Tibial artery (tissue), 4 donors: ENCODE measurements at regions not wholly inside any gene's neighbourhood (a gene's known extent, or its start where the extent isn't known, plus 50 kb on each side); places are given as distances from the start of the nearest gene placed in this dataset.
A peak's percentile ranks its signal among the peaks of the same experiment; 100 is the strongest.
"Not testable (repeated sequence)": the region's sequence is repeated elsewhere in the genome, so short reads cannot be mapped to it uniquely, and the experiment has no call there.

Source experiments
- DNase-seq, 2 donors: peaks; one replicate each; pipeline ENCODE4 v3.0.0-alpha.2; 2019
- H3K27ac ChIP-seq, 2 donors: fragments of 200-600 bp; sonication (generic) in 1 of 2; 1 replicate in 1 of 2; 2 replicates in 1 of 2; pipeline ENCODE4 v1.5.1; 2018 to 2019; ENCODE audit warnings: mild to moderate bottlenecking in 1 of 2
- H3K27me3 ChIP-seq, 2 donors: fragments of 200-600 bp; sonication (generic) in 1 of 2; one replicate each; pipeline versions ENCODE4 v1.5.1 to v1.6.0; 2016 to 2019
- H3K36me3 ChIP-seq, 3 donors: fragments of 200-600 bp; sonication (generic) in 2 of 3; one replicate each; pipeline ENCODE4 v1.5.1; 2016 to 2019; ENCODE audit warnings: mild to moderate bottlenecking in 2 of 3
- H3K4me1 ChIP-seq, 4 donors: fragments of 200-600 bp; sonication (generic) in 2 of 4; 1 replicate in 3 of 4; 2 replicates in 1 of 4; pipeline ENCODE4 v1.5.1; 2016 to 2019
- H3K4me3 ChIP-seq, 2 donors: fragments of 200-600 bp; sonication (generic) in 1 of 2; 1 replicate in 1 of 2; 2 replicates in 1 of 2; pipeline ENCODE4 v1.5.1; 2018 to 2019; ENCODE audit warnings: mild to moderate bottlenecking in 2 of 2
- H3K9me3 ChIP-seq, 3 donors: fragments of 200-600 bp; sonication (generic) in 1 of 3; one replicate each; pipeline ENCODE4 v1.5.1; 2016 to 2019
- CTCF ChIP-seq, 2 experiments: fragments of 200-600 bp in 1 of 2; fragments of 450-650 bp in 1 of 2; IDR thresholded peaks; one replicate each; pipeline ENCODE4 v1.5.1; 2017 to 2019; ENCODE audit warnings: antibody characterized with exemption in 2 of 2, mild to moderate bottlenecking in 1 of 2, moderate library complexity in 1 of 2
- intact Hi-C: fragments of 100-400 bp; cut with DNase I; formaldehyde crosslinking; loops from one replicate; pipeline ENCODE4 v1.15.0; 2023; ENCODE audit warnings: low total_unique reads

DNA sequence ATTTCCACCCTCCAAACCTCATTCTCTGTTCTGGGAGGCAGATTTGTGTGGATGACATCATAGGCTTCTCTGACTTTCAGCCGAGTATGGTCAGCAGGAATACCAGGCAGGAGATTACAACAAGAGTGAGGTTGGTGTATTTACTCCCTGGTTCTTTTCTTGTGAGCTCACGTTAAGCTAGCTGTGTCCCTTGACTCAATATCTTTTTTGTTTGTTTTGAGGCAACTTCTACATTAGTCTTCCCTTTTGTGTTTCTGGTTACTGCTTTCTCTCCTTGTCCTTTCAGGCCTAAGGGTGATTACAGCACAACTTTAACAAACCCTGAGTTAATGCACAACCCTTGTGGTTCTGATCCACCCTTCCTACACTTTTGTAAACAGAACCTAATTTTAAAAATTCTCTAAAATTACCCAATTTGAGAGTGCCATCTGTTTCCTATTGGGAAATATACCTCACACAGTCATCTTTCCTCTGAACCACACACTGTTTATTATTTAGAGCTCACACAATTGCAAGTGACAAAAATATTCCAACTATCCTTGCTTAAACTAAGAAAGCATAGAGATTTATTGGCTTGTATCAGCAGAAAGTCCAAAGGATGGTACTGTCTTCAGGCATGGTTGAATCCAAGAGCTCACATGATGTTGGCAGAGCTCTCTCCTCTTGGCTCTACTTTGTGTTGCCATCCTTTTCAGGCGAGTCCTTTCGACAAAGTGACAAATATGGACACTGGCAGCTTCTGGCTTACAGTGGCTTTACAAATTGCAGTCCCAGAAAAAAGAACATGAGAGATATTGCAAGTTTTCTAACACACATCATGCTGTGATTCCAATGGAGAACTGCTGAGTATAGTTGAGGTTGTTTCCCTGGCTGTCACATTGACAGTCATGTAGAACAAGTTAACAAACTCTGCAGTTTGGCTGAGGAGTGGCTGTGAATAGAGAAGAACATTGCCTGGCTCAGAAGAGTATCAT, 150.5 kb upstream of the DDIT4L start:
- DNase-seq, result no peak
- peaks cover 0 to 12% (median 0%) of the 10 kb centered on the region in 3 donors for H3K9me3 ChIP-seq
- H3K27me3 ChIP-seq, result no peaks in the 10 kb centered on the region
- intact Hi-C loops, result no loop called here
- TF ChIP-seq CTCF (IDR thresholded peaks at IDR 0.05), result no peak
- no peaks in the 10 kb centered on the region for H3K4me1 ChIP-seq
- H3K36me3 ChIP-seq, result no peaks in the 10 kb centered on the region
- H3K4me3 ChIP-seq, result no peak overlapping the region
- no peak overlapping the region for H3K27ac ChIP-seq

DNA sequence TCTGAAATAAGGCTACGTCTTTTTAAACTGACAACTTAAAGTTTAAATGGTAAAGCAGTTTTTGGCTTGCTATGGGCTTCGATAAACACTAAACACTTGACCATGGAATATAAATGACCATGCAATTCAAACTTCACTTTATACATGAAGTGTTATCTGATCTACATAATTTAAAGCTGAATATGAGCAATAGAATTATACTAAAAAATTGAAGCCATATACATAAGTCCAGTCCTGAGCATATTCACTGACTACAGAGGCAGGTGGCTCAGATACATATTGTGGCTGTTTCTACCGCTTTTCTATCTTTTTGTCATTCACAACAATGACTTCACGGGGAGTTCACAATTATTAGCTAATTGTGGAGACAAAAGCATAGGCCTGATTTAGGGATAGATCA, 149.6 kb upstream of the DDIT4L start:
- no peak for TF ChIP-seq CTCF (IDR thresholded peaks at IDR 0.05)
- intact Hi-C loops, result no loop called here
- Histone ChIP-seq H3K36me3 (no peaks in the 10 kb centered on the region), H3K4me3 (no peak overlapping the region), H3K4me1 (no peaks in the 10 kb centered on the region), H3K27me3 (no peaks in the 10 kb centered on the region), H3K27ac (no peak overlapping the region), H3K9me3 (peaks cover 0 to 15% (median 0%) of the 10 kb centered on the region in 3 donors)
- no peak for DNase-seq

GRCh38 chr4:100333491-100333890, 143.2 kb upstream of the DDIT4L start:
- H3K36me3 ChIP-seq, intact Hi-C loops, H3K4me3 ChIP-seq, H3K4me1 ChIP-seq, H3K27ac ChIP-seq, H3K27me3 ChIP-seq, DNase-seq: not testable (repeated sequence)
- peaks cover 0 to 15% (median 6%) of the 10 kb centered on the region in 3 donors for H3K9me3 ChIP-seq

- peak overlapping the region; percentile 23 to 46 for H3K27ac ChIP-seq
Measured at GRCh38 chr4:100317032-100317864, 127.0 kb upstream of the DDIT4L start.

DNA sequence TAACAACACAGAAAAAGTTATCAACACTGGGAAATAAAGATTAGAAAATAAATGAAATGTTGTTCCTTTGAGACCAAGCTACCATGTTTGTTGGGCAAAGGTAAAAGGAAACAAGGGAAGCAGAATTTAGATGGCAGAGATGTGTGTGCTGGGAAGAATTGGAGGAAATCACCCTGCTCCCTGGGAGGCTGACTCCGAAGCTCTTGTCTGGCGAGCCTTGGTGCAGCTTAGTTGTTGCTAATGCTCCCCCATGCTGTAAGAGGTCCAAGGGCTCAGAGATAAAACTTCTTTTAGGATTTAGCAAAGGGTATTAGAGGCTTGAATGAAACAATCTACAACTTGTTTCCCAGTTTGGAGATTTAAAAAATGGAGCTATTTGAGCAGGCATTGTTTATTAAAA, 123.8 kb upstream of the DDIT4L start:
- intact Hi-C loops, result no loop called here
- no peak for TF ChIP-seq CTCF (IDR thresholded peaks at IDR 0.05)
- H3K36me3 ChIP-seq, result no peaks in the 10 kb centered on the region

More at GRCh38 chr4:100317032-100317864, 127.0 kb upstream of the DDIT4L start:
- intact Hi-C loops, result no loop called here
- TF ChIP-seq CTCF (IDR thresholded peaks at IDR 0.05), result no peak
- no peak for DNase-seq
- Histone ChIP-seq H3K36me3 (no peaks in the 10 kb centered on the region), H3K27me3 (no peaks in the 10 kb centered on the region), H3K9me3 (no peaks in the 10 kb centered on the region), H3K4me3 (peak overlapping the region; percentile 7 to 19), H3K4me1 (peaks cover 0 to 20% (median 2%) of the 10 kb centered on the region in 4 donors)

More for the DNA sequence above, 123.8 kb upstream of the DDIT4L start:
- Histone ChIP-seq H3K4me1 (peaks cover 0 to 20% (median 2%) of the 10 kb centered on the region in 4 donors), H3K27me3 (no peaks in the 10 kb centered on the region), H3K27ac (no peak overlapping the region), H3K9me3 (no peaks in the 10 kb centered on the region), H3K4me3 (no peak overlapping the region)
- no peak for DNase-seq
